ENCODE measurements at regions not wholly inside any gene's neighbourhood (a gene's known extent, or its start where the extent isn't known, plus 50 kb on each side); places are given as distances from the start of the nearest gene placed in this dataset.

GRCh38 chr20:39356908-39357307 lies 394.8 kb downstream of the DHX35 start:
- TF ChIP-seq CTCF (IDR thresholded peaks at IDR 0.05) (no peak), POLR2A (IDR thresholded peaks at IDR 0.05) (no peak)
